ENCODE measurements at regions not wholly inside any gene's neighbourhood (a gene's known extent, or its start where the extent isn't known, plus 50 kb on each side); places are given as distances from the start of the nearest gene placed in this dataset.
A peak's percentile ranks its signal among the peaks of the same experiment; 100 is the strongest.

GRCh38 chr9:10818206-10818605 is 205.4 kb upstream of the PTPRD start:
- Histone ChIP-seq H3K27ac (no peak overlapping the region), H3K4me1 (ENCODE audit: low read depth) (no peaks in the 10 kb centered on the region), H3K9me3 (ENCODE audit: low read depth) (no peaks in the 10 kb centered on the region), H3K27me3 (no peaks in the 10 kb centered on the region), H3K4me3 (no peak overlapping the region), H3K36me3 (no peaks in the 10 kb centered on the region)
- DNase-seq (ENCODE audit: low read depth in 1 of 2, low spot score in 1 of 2): no peak
- TF ChIP-seq, protein P1, sequence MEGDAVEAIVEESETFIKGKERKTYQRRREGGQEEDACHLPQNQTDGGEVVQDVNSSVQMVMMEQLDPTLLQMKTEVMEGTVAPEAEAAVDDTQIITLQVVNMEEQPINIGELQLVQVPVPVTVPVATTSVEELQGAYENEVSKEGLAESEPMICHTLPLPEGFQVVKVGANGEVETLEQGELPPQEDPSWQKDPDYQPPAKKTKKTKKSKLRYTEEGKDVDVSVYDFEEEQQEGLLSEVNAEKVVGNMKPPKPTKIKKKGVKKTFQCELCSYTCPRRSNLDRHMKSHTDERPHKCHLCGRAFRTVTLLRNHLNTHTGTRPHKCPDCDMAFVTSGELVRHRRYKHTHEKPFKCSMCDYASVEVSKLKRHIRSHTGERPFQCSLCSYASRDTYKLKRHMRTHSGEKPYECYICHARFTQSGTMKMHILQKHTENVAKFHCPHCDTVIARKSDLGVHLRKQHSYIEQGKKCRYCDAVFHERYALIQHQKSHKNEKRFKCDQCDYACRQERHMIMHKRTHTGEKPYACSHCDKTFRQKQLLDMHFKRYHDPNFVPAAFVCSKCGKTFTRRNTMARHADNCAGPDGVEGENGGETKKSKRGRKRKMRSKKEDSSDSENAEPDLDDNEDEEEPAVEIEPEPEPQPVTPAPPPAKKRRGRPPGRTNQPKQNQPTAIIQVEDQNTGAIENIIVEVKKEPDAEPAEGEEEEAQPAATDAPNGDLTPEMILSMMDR (IDR thresholded peaks at IDR 0.05; ENCODE audit: low read depth, low read length): no peak

DNA sequence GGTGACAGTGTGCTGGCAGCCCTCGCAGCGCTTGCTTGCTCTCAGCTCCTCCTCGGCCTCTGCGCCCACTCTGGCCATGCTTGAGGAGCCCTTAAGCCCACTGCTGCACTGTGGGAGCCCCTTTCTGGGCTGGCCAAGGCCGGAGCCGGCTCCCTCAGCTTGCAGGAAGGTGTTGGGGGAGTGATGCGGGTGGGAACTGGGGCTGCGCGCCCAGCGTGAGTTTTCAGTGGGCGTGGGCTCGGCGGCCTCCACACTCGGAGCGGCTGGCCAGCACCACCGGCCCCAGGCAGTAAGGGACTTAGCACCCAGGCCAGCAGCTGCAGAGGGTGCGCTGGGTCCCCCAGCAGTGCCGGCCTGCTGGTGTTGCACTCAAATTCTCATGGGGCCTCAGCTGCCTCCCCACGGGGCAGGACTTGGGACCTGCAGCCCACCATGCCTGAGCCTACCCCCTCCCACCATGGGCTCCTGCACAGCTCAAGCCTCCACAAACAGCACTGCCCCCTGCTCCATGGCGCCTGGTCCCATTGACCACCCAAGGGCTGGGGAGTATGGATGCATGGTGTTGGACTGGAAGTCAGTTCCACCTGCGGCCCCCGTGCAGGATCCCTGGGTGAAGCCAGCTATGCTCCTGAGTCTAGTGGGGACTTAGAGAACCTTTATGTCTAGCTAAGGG is 223.1 kb upstream of the PTPRD start:
- no peak for DNase-seq (ENCODE audit: low read depth in 1 of 2, low spot score in 1 of 2)
- TF ChIP-seq, protein P1 (IDR thresholded peaks at IDR 0.05; ENCODE audit: low read depth, low read length): no peak
- Histone ChIP-seq H3K27ac (no peak overlapping the region), H3K27me3 (no peaks in the 10 kb centered on the region), H3K36me3 (no peaks in the 10 kb centered on the region), H3K9me3 (ENCODE audit: low read depth) (no peaks in the 10 kb centered on the region), H3K4me3 (no peak overlapping the region), H3K4me1 (ENCODE audit: low read depth) (no peaks in the 10 kb centered on the region)

DNA sequence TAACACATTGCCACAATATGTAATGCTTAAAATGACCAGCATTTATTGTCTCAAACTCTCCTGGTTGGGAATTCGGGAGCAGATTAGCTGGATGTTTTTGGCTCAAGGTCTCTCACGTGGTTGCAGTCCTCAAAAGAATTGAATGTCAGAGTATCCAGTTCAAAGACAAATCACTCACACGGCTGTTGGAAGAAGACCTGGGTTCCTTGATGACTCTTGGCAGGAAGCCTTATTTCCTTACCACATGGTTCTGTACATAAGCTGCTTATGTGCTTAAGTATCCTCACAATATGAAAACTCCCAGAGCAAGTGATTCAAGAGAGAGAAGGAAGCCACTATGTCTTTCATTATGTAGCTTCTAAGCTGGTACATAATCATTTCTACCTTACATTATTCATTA is 230.3 kb upstream of the PTPRD start:
- Histone ChIP-seq H3K4me3 (no peak overlapping the region), H3K27ac (no peak overlapping the region), H3K36me3 (no peaks in the 10 kb centered on the region), H3K9me3 (ENCODE audit: low read depth) (no peaks in the 10 kb centered on the region), H3K4me1 (ENCODE audit: low read depth) (no peaks in the 10 kb centered on the region), H3K27me3 (no peaks in the 10 kb centered on the region)
- no peak for DNase-seq (ENCODE audit: low read depth in 1 of 2, low spot score in 1 of 2)
- TF ChIP-seq, protein P1 (IDR thresholded peaks at IDR 0.05; ENCODE audit: low read depth, low read length): no peak

GRCh38 chr9:10855847-10856246 is 243.0 kb upstream of the PTPRD start:
- TF ChIP-seq, protein P1 (IDR thresholded peaks at IDR 0.05; ENCODE audit: low read depth, low read length): peak; percentile 25
- peak; percentile 27 to 58 for DNase-seq (ENCODE audit: low read depth in 1 of 2, low spot score in 1 of 2)
- H3K36me3 ChIP-seq: no peaks in the 10 kb centered on the region
- no peaks in the 10 kb centered on the region for H3K27me3 ChIP-seq
- no peaks in the 10 kb centered on the region for H3K4me1 ChIP-seq (ENCODE audit: low read depth)
- H3K9me3 ChIP-seq (ENCODE audit: low read depth): no peaks in the 10 kb centered on the region
- no peak overlapping the region for H3K27ac ChIP-seq
- H3K4me3 ChIP-seq: no peak overlapping the region

GRCh38 chr9:10858817-10859216 is 246.0 kb upstream of the PTPRD start:
- no peak overlapping the region for H3K27ac ChIP-seq
- H3K4me1 ChIP-seq (ENCODE audit: low read depth): no peaks in the 10 kb centered on the region
- H3K4me3 ChIP-seq: no peak overlapping the region
- TF ChIP-seq, protein P1 (IDR thresholded peaks at IDR 0.05; ENCODE audit: low read depth, low read length): no peak
- H3K9me3 ChIP-seq (ENCODE audit: low read depth): no peaks in the 10 kb centered on the region
- no peaks in the 10 kb centered on the region for H3K36me3 ChIP-seq
- H3K27me3 ChIP-seq: no peaks in the 10 kb centered on the region
- no peak for DNase-seq (ENCODE audit: low read depth in 1 of 2, low spot score in 1 of 2)
